Vagina (tissue), 2 donors: ENCODE measurements at regions not wholly inside any gene's neighbourhood (a gene's known extent, or its start where the extent isn't known, plus 50 kb on each side); places are given as distances from the start of the nearest gene placed in this dataset.

Experiments used
- DNase-seq, 2 donors: peaks; one replicate each; pipeline ENCODE4 v3.0.0-alpha.2; 2017; ENCODE audit errors: extremely low spot score in 2 of 2
- H3K27ac ChIP-seq: fragments of 200-600 bp; sonication (generic); one replicate; pipeline ENCODE4 v1.5.1; 2019
- H3K27me3 ChIP-seq: fragments of 200-600 bp; sonication (generic); one replicate; pipeline ENCODE4 v1.5.1; 2019
- H3K36me3 ChIP-seq, 2 donors: fragments of 200-600 bp; sonication (generic); one replicate each; pipeline ENCODE4 v1.5.1; 2017 to 2019
- H3K4me1 ChIP-seq: fragments of 200-600 bp; sonication (generic); one replicate; pipeline ENCODE4 v1.5.1; 2019
- H3K4me3 ChIP-seq, 2 donors: fragments of 200-600 bp; sonication (generic); 1 replicate in 1 of 2; 2 replicates in 1 of 2; pipeline ENCODE4 v1.5.1; 2016 to 2019
- H3K9me3 ChIP-seq: fragments of 200-600 bp; sonication (generic); one replicate; pipeline ENCODE4 v1.5.1; 2019
- CTCF ChIP-seq, 3 experiments: fragments of 450-650 bp in 2 of 3; fragments of 200-600 bp in 1 of 3; sonication (generic) in 1 of 3; IDR thresholded peaks; one replicate each; pipeline ENCODE4 v1.5.1; 2017 to 2019; ENCODE audit warnings: antibody characterized with exemption in 3 of 3, mild to moderate bottlenecking in 2 of 3, moderate library complexity in 2 of 3
- POLR2A ChIP-seq, 2 donors: fragments of 450-650 bp; IDR thresholded peaks; one replicate each; pipeline ENCODE4 v1.6.1; 2017; ENCODE audit warnings: antibody characterized with exemption in 2 of 2, mild to moderate bottlenecking in 2 of 2, moderate library complexity in 2 of 2
- POLR2AphosphoS5 ChIP-seq, 2 donors: sonication (generic); formaldehyde crosslinking; IDR thresholded peaks; one replicate each; pipeline ENCODE4 v1.9.0; 2017; ENCODE audit warnings: antibody characterized with exemption in 2 of 2, mild to moderate bottlenecking in 2 of 2, low read depth in 1 of 2; ENCODE audit not compliant: insufficient read depth in 1 of 2
- intact Hi-C: fragments of 100-400 bp; cut with DNase I; formaldehyde crosslinking; loops from one replicate; pipeline ENCODE4 v1.15.1; 2023

GRCh38 chr2:81158505-81158904 lies 854.0 kb upstream of the LRRTM1 start:
- H3K4me3 ChIP-seq: no peak overlapping the region
- intact Hi-C loops: no loop called here
- no peak overlapping the region for H3K27ac ChIP-seq
- no peaks in the 10 kb centered on the region for H3K4me1 ChIP-seq
- DNase-seq: no peak
- no peak for TF ChIP-seq POLR2AphosphoS5 (IDR thresholded peaks at IDR 0.05; ENCODE audit: insufficient read depth in 1 of 2, low read depth in 1 of 2)
- no peak for TF ChIP-seq POLR2A (IDR thresholded peaks at IDR 0.05)
- TF ChIP-seq CTCF (IDR thresholded peaks at IDR 0.05): no peak
- no peaks in the 10 kb centered on the region for H3K9me3 ChIP-seq
- no peaks in the 10 kb centered on the region for H3K36me3 ChIP-seq
- H3K27me3 ChIP-seq: no peaks in the 10 kb centered on the region

- intact Hi-C loops: no loop called here
- H3K4me1 ChIP-seq: no peaks in the 10 kb centered on the region
- no peaks in the 10 kb centered on the region for H3K36me3 ChIP-seq
- no peak for DNase-seq
- TF ChIP-seq POLR2AphosphoS5 (IDR thresholded peaks at IDR 0.05; ENCODE audit: insufficient read depth in 1 of 2, low read depth in 1 of 2) (no peak), CTCF (IDR thresholded peaks at IDR 0.05) (no peak), POLR2A (IDR thresholded peaks at IDR 0.05) (no peak)
- H3K9me3 ChIP-seq: no peaks in the 10 kb centered on the region
- H3K4me3 ChIP-seq: no peak overlapping the region
- H3K27me3 ChIP-seq: no peaks in the 10 kb centered on the region
- H3K27ac ChIP-seq: no peak overlapping the region
Observed at GRCh38 chr2:81148323-81148722, 843.8 kb upstream of the LRRTM1 start.

GRCh38 chr2:81136296-81136695 lies 831.7 kb upstream of the LRRTM1 start:
- Histone ChIP-seq H3K9me3 (no peaks in the 10 kb centered on the region), H3K4me1 (no peaks in the 10 kb centered on the region), H3K4me3 (no peak overlapping the region), H3K27me3 (no peaks in the 10 kb centered on the region), H3K27ac (no peak overlapping the region), H3K36me3 (no peaks in the 10 kb centered on the region)
- no peak for DNase-seq
- intact Hi-C loops: no loop called here
- no peak for TF ChIP-seq CTCF (IDR thresholded peaks at IDR 0.05)
- no peak for TF ChIP-seq POLR2A (IDR thresholded peaks at IDR 0.05)
- no peak for TF ChIP-seq POLR2AphosphoS5 (IDR thresholded peaks at IDR 0.05; ENCODE audit: insufficient read depth in 1 of 2, low read depth in 1 of 2)

GRCh38 chr2:81097361-81097760 lies 792.8 kb upstream of the LRRTM1 start:
- Histone ChIP-seq H3K4me3 (no peak overlapping the region), H3K36me3 (no peaks in the 10 kb centered on the region), H3K27ac (no peak overlapping the region), H3K9me3 (no peaks in the 10 kb centered on the region), H3K4me1 (no peaks in the 10 kb centered on the region), H3K27me3 (no peaks in the 10 kb centered on the region)
- no peak for DNase-seq
- no peak for TF ChIP-seq POLR2AphosphoS5 (IDR thresholded peaks at IDR 0.05; ENCODE audit: insufficient read depth in 1 of 2, low read depth in 1 of 2)
- no peak for TF ChIP-seq POLR2A (IDR thresholded peaks at IDR 0.05)
- no peak for TF ChIP-seq CTCF (IDR thresholded peaks at IDR 0.05)
- intact Hi-C loops: no loop called here

- TF ChIP-seq CTCF (IDR thresholded peaks at IDR 0.05) (no peak), POLR2A (IDR thresholded peaks at IDR 0.05) (no peak), POLR2AphosphoS5 (IDR thresholded peaks at IDR 0.05; ENCODE audit: insufficient read depth in 1 of 2, low read depth in 1 of 2) (no peak)
- no peaks in the 10 kb centered on the region for H3K4me1 ChIP-seq
- no peaks in the 10 kb centered on the region for H3K36me3 ChIP-seq
- H3K9me3 ChIP-seq: no peaks in the 10 kb centered on the region
- no peak for DNase-seq
- no peak overlapping the region for H3K4me3 ChIP-seq
- intact Hi-C loops: no loop called here
- no peaks in the 10 kb centered on the region for H3K27me3 ChIP-seq
- H3K27ac ChIP-seq: no peak overlapping the region
Observed at GRCh38 chr2:81093031-81093430, 788.5 kb upstream of the LRRTM1 start.
